GM19463 (cell line): ENCODE measurements at regions not wholly inside any gene's neighbourhood (a gene's known extent, or its start where the extent isn't known, plus 50 kb on each side); places are given as distances from the start of the nearest gene placed in this dataset.

Experiments used
- ATAC-seq: cut with Tn5 transposase; IDR thresholded peaks from one replicate; pipeline ENCODE4 v1.9.1; 2021; ENCODE audit warnings: mild to moderate bottlenecking, moderate library complexity; ENCODE audit not compliant: unreplicated experiment

DNA sequence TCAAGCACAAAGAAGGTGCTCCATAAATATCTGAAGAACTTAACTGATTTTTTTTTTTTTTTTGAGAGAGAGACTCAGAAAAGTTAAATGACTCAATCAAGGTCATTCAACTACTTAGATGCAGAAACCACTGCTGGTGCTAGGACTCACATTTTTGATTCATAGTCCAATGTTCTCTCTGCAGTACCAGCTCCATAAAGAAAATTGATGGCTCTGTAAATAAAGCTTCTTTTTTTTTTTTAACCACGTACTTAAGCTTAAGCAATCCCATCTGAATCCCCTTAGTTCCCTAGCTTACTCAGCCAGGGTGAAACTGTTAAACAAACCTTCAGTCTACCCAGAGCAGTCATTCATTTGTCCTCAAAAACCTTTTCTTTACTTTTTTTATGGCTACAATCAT is 657.0 kb upstream of the WWC1 start:
- no peak for ATAC-seq

GRCh38 chr5:167638816-167639215 is 652.6 kb upstream of the WWC1 start:
- no peak for ATAC-seq

DNA sequence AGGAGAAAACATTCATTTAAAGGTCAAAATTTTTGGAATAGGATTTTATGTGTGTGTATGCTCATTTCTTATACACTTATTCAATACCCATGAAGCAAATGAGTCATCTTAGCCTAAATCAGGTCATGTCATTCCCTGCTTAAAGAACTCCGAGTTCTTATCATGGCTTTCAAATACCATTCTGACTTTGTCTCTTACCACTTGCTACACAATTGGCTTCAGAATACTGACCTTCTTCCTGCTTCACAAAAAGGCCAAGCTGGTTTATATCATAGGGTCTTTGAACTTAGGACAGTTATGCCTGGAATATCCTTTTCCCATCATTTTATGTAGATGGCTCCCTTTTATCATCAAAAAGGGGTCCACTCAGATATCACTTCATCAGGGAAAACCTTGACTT is 652.2 kb upstream of the WWC1 start:
- ATAC-seq, result no peak

DNA sequence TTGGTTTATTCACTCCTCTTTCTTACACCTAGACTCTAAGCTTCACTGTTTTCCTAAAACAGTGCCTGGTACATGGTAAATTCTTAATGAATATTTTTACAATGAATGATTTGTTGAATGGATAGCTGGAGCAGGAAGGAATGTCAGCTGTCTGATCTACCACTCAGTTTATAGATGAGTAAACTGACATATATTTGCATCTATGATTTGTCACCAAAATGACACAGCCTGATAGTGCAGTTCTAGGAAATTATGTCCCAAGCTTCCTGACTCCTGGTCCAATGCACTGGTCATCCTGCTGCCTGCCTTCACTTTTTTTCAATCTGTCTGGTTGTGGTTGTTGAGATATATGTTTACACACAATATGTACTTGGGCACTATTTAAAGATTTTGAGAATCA is 651.7 kb upstream of the WWC1 start:
- ATAC-seq, result no peak

- ATAC-seq, result no peak
Observed at GRCh38 chr5:167642181-167642580, 649.3 kb upstream of the WWC1 start.

DNA sequence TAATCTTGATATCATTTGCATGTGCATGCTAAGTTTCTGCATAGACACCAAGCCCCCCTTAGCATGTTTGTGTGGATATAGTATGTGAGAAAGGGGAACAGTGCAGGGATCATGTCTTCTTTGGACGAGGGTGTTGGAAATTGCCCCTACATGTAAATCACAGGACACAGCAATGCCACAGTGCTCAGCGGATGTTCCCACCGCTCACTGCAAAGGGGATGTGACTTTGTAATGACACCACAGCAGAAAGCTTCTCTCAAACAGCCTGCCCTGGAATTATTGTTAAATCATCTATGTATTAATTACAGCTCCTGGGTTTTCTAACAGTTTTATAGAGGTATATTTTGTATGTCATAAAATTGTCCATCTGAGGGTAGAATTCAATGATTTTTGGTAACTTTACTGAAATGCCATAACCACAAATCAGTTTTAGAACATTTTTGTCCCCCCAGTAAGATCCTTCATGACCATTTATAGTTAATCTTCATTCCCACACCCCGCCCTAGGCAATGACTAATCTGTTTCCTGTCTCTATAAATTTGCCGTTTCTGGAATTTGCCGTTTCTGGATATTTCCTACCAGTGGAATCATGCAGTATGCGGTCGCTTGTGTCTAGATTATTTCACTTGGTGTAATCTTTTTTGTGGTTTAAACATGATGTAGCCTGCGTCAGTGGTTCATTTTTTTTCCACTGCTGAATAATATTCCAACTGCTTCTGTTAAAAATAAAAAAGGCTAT is 648.5 kb upstream of the WWC1 start:
- ATAC-seq, result no peak

GRCh38 chr5:167643631-167644280 is 647.7 kb upstream of the WWC1 start:
- ATAC-seq, result no peak

- no peak for ATAC-seq
Observed at GRCh38 chr5:167644619-167645018, 646.8 kb upstream of the WWC1 start.

- ATAC-seq, result no peak
Observed at GRCh38 chr5:167649471-167649870, 642.0 kb upstream of the WWC1 start.

DNA sequence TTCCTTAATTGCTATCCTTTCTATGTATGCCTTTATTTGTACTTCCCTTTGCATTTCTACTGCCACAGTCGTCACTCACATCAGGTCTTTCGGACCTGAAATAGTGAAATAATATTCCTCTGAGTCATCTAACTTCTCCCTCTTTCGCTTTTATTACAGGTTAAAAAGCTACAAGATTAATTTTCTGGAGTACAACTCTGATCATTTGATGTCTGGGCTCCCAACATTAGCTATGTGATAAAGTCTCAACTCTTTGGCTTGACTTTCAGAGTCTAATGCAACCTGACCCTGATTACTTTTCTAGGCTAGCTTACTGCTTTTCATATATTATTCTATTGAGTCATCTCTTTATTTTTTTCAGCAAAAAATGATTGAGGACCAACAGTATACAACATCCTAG is 638.8 kb upstream of the WWC1 start:
- no peak for ATAC-seq

GRCh38 chr5:167653645-167654106 is 637.8 kb upstream of the WWC1 start:
- ATAC-seq, result no peak

- ATAC-seq, result no peak
Observed at GRCh38 chr5:167657016-167657415, 634.4 kb upstream of the WWC1 start.

GRCh38 chr5:167658889-167659288 is 632.6 kb upstream of the WWC1 start:
- no peak for ATAC-seq

DNA sequence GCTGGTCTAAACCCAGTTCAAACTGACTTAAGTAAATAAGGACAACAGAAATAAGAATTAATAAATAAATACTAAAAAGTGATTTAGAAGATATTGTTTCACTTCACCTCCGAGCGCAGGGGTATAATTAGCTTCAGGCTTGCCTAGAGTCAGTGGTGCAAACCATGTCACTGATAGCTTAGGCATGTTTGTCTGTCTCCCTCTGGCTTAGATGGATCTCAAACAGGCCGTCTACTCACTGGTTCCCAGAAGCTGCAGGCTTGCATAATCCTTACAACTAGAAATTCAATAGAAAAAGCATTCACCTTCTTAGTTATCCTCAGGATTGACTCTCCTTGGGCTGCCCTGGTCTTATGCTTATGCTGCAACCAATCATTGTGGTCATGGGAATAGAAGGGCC is 629.8 kb upstream of the WWC1 start:
- ATAC-seq, result no peak

GRCh38 chr5:167664222-167664804 is 627.1 kb upstream of the WWC1 start:
- ATAC-seq, result peak; percentile 72

GRCh38 chr5:167665841-167666375 is 625.5 kb upstream of the WWC1 start:
- ATAC-seq, result peak; percentile 28

DNA sequence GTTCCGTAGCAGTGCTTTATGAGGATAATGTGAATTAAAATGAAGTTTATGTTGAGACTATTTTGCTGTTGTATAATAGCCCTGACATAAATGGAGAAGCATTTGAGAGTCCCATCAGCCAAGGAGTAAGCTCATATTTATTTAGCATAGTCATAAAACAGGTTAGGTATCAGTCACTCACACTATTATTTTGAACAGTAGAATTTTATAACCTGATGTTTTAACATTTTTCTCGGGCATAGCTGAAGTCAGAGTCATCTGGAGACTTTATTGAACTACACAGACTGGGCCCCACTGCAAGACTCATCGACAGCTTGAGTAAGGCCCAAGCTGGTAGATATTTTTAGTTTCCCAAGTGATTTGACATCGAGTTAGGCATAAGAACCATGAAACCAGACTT is 620.3 kb upstream of the WWC1 start:
- no peak for ATAC-seq

DNA sequence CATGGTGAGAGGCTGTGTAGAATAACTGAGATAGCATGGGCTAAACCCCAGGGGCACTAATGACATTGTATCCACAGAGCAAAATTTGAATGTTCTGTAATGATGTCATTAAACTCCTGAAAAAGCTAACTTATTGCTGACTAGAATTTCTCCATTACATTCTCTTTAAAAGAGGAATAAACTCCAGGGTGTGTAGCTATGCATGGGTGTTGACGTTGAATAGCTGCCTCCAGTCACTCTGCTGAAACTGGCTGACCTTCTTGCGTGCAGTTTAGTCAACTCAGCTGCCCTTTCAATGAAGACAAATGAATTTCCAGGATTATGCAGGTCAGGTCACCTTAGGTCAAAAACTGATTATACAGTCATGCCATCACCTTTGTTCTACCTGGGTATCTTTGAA is 617.5 kb upstream of the WWC1 start:
- no peak for ATAC-seq

DNA sequence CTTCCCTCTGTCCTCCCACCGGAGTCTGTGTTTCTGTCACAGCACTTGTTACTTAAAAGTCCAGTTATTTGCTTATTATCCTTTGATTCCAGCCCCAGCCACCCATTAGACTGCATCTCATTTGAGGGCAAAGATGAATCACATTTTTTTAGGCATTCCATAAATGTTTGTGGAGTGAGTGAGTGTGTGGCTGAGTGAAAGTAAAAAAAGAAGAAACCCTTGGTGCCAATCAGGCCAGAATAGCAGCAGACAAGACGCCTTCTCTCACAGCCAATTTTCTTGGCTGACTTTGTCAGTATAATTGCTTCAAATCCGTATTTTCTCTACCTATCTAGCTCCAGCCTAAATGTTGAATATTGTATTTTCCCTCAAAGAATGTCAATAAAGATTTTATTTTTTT is 613.0 kb upstream of the WWC1 start:
- ATAC-seq, result no peak

GRCh38 chr5:167684251-167684650 is 607.2 kb upstream of the WWC1 start:
- no peak for ATAC-seq

DNA sequence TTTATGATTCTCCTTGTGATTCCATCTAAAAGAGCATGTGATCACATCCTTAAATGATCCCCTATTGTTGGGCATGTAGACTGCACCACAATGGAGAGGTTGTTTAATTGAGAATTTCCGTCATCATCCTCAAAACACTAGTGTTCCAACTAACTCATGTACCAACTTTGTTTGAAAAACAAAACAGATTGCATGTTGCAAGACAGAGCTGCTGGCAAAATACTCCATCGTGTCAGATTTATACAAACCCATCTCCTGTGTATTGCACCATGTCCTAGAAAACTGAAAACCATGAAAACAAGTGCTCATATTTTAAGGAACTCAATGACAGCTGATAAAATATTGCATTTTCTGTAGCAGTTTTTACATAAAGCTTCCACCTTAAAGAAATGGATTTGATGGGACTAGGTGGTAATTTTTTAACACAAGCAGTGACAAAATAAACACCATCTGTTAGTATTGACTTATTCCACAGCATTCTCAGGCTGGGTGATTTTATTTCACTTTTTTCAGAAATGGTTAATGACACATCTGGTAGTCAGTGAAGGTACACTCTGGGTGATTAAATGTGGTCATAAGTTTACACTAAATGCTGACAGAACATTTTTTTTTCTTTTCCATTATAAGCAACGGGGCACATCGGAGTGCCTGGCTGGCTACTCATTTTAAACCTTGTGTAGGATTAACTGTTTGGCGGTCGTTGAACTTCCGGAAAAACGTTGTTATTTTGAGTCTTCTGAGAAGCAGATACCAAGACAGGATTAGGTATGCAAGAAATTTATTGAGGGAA is 602.9 kb upstream of the WWC1 start:
- ATAC-seq, result no peak
